ENCODE measurements at regions not wholly inside any gene's neighbourhood (a gene's known extent, or its start where the extent isn't known, plus 50 kb on each side); places are given as distances from the start of the nearest gene placed in this dataset.

DNA sequence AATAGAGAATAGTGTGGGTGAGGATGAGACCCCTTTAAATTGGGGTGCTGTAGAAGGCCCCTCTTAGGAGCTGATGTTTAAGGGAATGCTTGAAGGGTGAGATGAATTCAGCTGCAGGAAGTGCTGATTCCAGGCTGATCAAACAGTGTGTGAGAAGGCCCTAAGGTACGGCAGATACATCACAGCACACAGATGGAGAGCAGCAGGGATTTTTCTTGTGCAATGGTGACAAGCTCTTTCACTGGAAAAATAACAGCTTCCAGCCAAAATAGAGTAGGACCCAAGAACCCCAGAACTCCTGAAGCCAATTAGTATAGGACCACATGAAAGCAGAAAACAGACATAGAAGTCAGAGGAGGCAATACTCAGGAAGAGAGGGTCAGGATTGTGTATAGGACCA lies 296.9 kb downstream of the ADRA2A start:
- H3K4me3 ChIP-seq (ENCODE audit: low read depth, low read length) = no peak overlapping the region
- TF ChIP-seq, protein P1, sequence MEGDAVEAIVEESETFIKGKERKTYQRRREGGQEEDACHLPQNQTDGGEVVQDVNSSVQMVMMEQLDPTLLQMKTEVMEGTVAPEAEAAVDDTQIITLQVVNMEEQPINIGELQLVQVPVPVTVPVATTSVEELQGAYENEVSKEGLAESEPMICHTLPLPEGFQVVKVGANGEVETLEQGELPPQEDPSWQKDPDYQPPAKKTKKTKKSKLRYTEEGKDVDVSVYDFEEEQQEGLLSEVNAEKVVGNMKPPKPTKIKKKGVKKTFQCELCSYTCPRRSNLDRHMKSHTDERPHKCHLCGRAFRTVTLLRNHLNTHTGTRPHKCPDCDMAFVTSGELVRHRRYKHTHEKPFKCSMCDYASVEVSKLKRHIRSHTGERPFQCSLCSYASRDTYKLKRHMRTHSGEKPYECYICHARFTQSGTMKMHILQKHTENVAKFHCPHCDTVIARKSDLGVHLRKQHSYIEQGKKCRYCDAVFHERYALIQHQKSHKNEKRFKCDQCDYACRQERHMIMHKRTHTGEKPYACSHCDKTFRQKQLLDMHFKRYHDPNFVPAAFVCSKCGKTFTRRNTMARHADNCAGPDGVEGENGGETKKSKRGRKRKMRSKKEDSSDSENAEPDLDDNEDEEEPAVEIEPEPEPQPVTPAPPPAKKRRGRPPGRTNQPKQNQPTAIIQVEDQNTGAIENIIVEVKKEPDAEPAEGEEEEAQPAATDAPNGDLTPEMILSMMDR (IDR thresholded peaks at IDR 0.05; ENCODE audit: low read depth, low read length, missing control alignments) = no peak
- no peak for DNase-seq (ENCODE audit: low read depth)

DNA sequence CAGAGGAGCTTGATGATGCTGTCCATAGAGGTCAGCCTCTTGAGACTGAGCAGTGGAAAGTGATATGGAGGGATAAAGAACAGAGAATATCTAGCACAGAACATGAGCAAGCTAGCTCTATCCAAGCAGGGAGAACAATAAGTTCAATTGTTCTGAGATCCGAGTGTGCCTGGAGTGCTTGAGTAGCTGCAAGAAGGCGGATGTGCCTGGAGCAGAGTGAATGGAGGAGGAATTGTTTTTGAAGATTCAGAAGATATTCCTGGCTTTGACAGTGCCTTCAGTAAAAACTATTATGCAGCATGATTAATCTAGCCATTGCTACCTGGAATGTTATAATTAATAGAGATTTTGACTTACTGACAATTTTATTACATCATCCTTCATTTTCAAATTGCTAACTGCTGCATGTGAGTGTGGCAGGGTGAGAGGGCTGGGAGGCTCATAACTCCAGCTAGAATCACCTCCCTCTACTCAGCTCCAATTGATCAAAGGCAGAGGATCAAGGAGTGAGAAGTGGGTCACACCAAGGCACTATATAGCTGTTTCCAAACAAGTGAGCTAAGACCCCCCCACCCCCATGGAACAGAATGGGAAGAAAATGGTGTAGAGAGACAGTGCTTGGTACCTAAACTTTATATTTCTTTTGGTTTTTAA lies 302.8 kb downstream of the ADRA2A start:
- TF ChIP-seq, protein P1 (IDR thresholded peaks at IDR 0.05; ENCODE audit: low read depth, low read length, missing control alignments) = no peak
- DNase-seq (ENCODE audit: low read depth) = no peak
- H3K4me3 ChIP-seq (ENCODE audit: low read depth, low read length) = no peak overlapping the region

DNA sequence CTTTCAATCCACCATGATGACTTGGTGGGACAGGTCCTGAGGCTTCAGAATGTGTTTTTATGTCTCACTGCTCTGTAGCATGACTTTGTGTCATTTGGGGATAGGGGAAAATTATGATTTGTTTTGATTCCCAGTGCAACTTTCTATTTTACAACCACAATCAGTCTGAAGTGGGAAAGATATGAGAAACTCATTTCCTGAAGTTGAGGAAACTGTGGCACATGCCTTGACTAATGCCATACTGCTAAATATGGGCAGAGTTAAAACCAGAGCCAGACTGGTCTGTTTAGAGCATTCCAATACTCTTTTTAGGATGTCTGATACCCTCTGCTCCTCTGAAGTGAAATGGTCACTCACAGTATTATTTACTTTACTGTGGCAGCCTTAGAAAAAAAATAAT lies 307.7 kb downstream of the ADRA2A start:
- DNase-seq (ENCODE audit: low read depth) = no peak
- no peak overlapping the region for H3K4me3 ChIP-seq (ENCODE audit: low read depth, low read length)
- TF ChIP-seq, protein P1 (IDR thresholded peaks at IDR 0.05; ENCODE audit: low read depth, low read length, missing control alignments) = no peak

DNA sequence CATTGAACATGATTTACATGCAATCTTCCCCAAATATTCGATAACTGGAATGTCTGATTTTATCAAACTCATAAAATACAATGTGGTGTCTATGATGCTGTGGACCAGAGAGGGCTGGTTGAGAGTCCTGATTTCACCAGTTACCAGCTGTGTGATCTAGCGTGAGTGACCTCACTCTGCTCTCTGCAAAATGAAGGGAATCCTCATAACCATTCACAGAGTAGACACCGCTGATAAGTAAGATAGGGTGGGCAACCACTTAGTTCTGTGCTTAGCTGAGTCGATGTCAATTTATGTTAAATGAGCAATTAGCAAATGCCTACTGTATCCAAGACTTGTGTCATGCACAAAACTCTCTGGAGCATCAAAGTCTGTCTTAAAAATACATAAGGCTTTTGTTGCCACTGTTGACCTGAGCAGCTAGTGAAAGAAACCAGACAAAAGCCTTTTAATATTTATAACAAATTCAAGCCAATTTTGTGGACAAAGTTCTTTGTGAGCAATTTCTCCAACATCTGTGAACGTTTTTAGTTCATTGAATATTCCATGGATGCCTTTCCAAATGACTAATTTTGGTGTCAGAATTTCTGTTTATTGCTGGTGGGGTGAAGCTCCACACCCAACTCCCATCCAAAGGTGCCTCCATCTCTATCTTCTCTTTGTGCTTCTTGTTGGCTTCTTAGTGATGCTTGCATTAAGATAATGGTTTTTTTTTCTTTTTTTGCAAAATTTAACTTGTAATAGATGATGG lies 314.2 kb downstream of the ADRA2A start:
- DNase-seq (ENCODE audit: low read depth) = no peak
- TF ChIP-seq, protein P1 (IDR thresholded peaks at IDR 0.05; ENCODE audit: low read depth, low read length, missing control alignments) = no peak
- no peak overlapping the region for H3K4me3 ChIP-seq (ENCODE audit: low read depth, low read length)

DNA sequence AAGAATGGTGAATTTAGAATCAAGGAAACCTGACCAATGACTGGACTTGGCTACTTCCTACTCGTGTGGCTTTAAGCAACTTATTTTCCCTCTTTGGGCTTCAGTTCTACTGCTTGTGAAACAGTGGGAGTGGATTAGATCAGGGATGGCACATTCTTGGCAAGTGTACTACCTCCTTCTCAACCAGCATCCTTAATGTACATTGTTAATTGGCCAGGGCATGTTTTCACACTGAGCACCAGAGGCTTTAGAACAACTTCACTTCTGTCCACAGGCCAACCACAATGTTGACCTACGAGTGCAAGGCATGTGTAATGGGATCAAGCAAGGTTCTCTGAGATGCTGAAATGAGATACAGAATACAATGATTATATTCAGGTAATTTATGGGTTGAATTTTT lies 315.3 kb downstream of the ADRA2A start:
- TF ChIP-seq, protein P1 (IDR thresholded peaks at IDR 0.05; ENCODE audit: low read depth, low read length, missing control alignments) = no peak
- H3K4me3 ChIP-seq (ENCODE audit: low read depth, low read length) = no peak overlapping the region
- no peak for DNase-seq (ENCODE audit: low read depth)

DNA sequence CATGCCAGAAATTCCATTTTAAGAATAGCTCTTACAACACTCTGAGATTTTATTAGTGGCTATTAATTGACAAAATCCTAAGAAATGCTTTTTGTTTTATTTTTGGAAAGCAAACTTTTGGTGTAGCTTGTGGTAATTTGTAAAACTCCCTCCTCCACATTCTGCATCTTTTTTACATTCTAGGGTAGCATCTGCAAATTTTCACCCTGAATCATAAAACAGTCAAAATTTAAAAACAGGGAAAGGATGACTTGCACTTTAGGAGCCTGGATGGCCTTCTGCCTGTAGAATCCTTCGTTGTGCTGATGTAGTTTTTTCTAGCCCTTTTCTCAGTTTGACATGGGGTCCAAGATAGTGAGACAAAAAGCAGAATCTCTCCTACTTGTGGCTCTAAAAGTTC lies 316.1 kb downstream of the ADRA2A start:
- TF ChIP-seq, protein P1 (IDR thresholded peaks at IDR 0.05; ENCODE audit: low read depth, low read length, missing control alignments) = no peak
- no peak for DNase-seq (ENCODE audit: low read depth)
- no peak overlapping the region for H3K4me3 ChIP-seq (ENCODE audit: low read depth, low read length)

All from GM12864 (cell line).